Fibroblast of lung (primary cell): ENCODE measurements at regions not wholly inside any gene's neighbourhood (a gene's known extent, or its start where the extent isn't known, plus 50 kb on each side); places are given as distances from the start of the nearest gene placed in this dataset.

Experiments used
- DNase-seq, 2 donors: peaks; one replicate each; pipeline versions ENCODE4 v3.0.0 to v3.0.0-alpha.2; 2010; ENCODE audit warnings: low read depth in 2 of 2
- H2AFZ ChIP-seq: 2 replicates; pipeline ENCODE4 v1.5.1; 2012; ENCODE audit warnings: low read length, control low read depth, inconsistent platforms
- H3K27ac ChIP-seq: 2 replicates; pipeline ENCODE4 v1.5.1; 2011; ENCODE audit warnings: low read length, control low read depth; ENCODE audit not compliant: insufficient read depth
- H3K27me3 ChIP-seq: 2 replicates; pipeline ENCODE4 v1.5.1; 2011; ENCODE audit warnings: mild to moderate bottlenecking, low read length; ENCODE audit not compliant: control insufficient read depth, insufficient read depth
- H3K36me3 ChIP-seq: 2 replicates; pipeline ENCODE4 v1.5.1; 2011; ENCODE audit warnings: low read length; ENCODE audit not compliant: control insufficient read depth, insufficient read depth
- H3K4me1 ChIP-seq: 2 replicates; pipeline ENCODE4 v1.5.1; 2011; ENCODE audit warnings: low read length; ENCODE audit not compliant: control insufficient read depth, insufficient read depth; ENCODE audit errors: extremely low read depth
- H3K4me2 ChIP-seq: 2 replicates; pipeline ENCODE4 v1.5.1; 2011; ENCODE audit warnings: low read length, control low read depth; ENCODE audit not compliant: insufficient read depth; ENCODE audit errors: extremely low read depth
- H3K4me3 ChIP-seq, 4 experiments: fragments of 200-600 bp in 1 of 4; sonication (generic) in 1 of 4; replicated peaks in 1 of 4; 2 replicates each; pipeline ENCODE4 v1.5.1; 2011 to 2016; ENCODE audit warnings: low read length in 4 of 4, low read depth in 3 of 4, mild to moderate bottlenecking in 3 of 4, control low read depth in 2 of 4, inconsistent platforms in 1 of 4, mixed read lengths in 1 of 4; ENCODE audit not compliant: insufficient read depth in 1 of 4; ENCODE audit errors: control extremely low read depth in 1 of 4
- H3K79me2 ChIP-seq: 2 replicates; pipeline ENCODE4 v1.5.1; 2012; ENCODE audit warnings: mild to moderate bottlenecking, low read length, inconsistent platforms; ENCODE audit not compliant: control insufficient read depth, insufficient read depth
- H3K9ac ChIP-seq: 2 replicates; pipeline ENCODE4 v1.5.1; 2011; ENCODE audit warnings: mild to moderate bottlenecking, low read length, control low read depth; ENCODE audit not compliant: insufficient read depth
- H3K9me3 ChIP-seq: 2 replicates; pipeline ENCODE4 v1.5.1; 2012; ENCODE audit warnings: low read depth, low read length; ENCODE audit not compliant: control insufficient read depth, insufficient read depth
- H4K20me1 ChIP-seq: 2 replicates; pipeline ENCODE4 v1.5.1; 2011; ENCODE audit warnings: low read length; ENCODE audit not compliant: control insufficient read depth, insufficient read depth; ENCODE audit errors: extremely low read depth
- CTCF ChIP-seq, 2 donors: IDR thresholded peaks in 1 of 2; conservative IDR thresholded peaks in 1 of 2; 1 replicate in 1 of 2; 2 replicates in 1 of 2; pipeline ENCODE4 v1.5.1; 2011 to 2012; ENCODE audit warnings: low read length in 2 of 2, control low read depth in 1 of 2, inconsistent platforms in 1 of 2, low read depth in 1 of 2, mild to moderate bottlenecking in 1 of 2
- EZH2 ChIP-seq: IDR thresholded peaks from 2 replicates; pipeline ENCODE4 v1.5.1; 2012; ENCODE audit warnings: low read length, control low read depth, mild to moderate bottlenecking; ENCODE audit errors: missing control alignments

GRCh38 chr14:85798856-85799255 is 268.9 kb downstream of the FLRT2 start:
- Histone ChIP-seq H2AFZ (no peak overlapping the region), H3K4me2 (no peak overlapping the region), H3K36me3 (no peaks in the 10 kb centered on the region), H3K9ac (no peak overlapping the region), H4K20me1 (no peaks in the 10 kb centered on the region), H3K27ac (no peak overlapping the region), H3K79me2 (no peaks in the 10 kb centered on the region), H3K9me3 (no peaks in the 10 kb centered on the region), H3K4me1 (no peaks in the 10 kb centered on the region), H3K27me3 (no peaks in the 10 kb centered on the region), H3K4me3 (no peak overlapping the region)
- no peak for DNase-seq
- TF ChIP-seq CTCF (conservative IDR thresholded peaks at IDR 0.05 in 1 of 2, IDR thresholded peaks at IDR 0.05 in 1 of 2; ENCODE audit: low read depth in 1 of 2, low read length in 2 of 2) (no peak), EZH2 (no peak)

GRCh38 chr14:85793533-85793932 is 263.6 kb downstream of the FLRT2 start:
- Histone ChIP-seq H3K27ac (no peak overlapping the region), H3K36me3 (no peaks in the 10 kb centered on the region), H3K9me3 (no peaks in the 10 kb centered on the region), H3K9ac (no peak overlapping the region), H3K4me3 (no peak overlapping the region), H4K20me1 (no peaks in the 10 kb centered on the region), H3K4me2 (no peak overlapping the region), H3K4me1 (no peaks in the 10 kb centered on the region), H3K27me3 (no peaks in the 10 kb centered on the region), H2AFZ (no peak overlapping the region), H3K79me2 (no peaks in the 10 kb centered on the region)
- DNase-seq = no peak
- no peak for TF ChIP-seq EZH2
- no peak for TF ChIP-seq CTCF (conservative IDR thresholded peaks at IDR 0.05 in 1 of 2, IDR thresholded peaks at IDR 0.05 in 1 of 2; ENCODE audit: low read depth in 1 of 2, low read length in 2 of 2)

GRCh38 chr14:85789506-85789905 is 259.6 kb downstream of the FLRT2 start:
- no peaks in the 10 kb centered on the region for H3K4me1 ChIP-seq
- no peaks in the 10 kb centered on the region for H3K79me2 ChIP-seq
- H2AFZ ChIP-seq = no peak overlapping the region
- no peaks in the 10 kb centered on the region for H3K9me3 ChIP-seq
- TF ChIP-seq CTCF (conservative IDR thresholded peaks at IDR 0.05 in 1 of 2, IDR thresholded peaks at IDR 0.05 in 1 of 2; ENCODE audit: low read depth in 1 of 2, low read length in 2 of 2) = no peak
- no peak for TF ChIP-seq EZH2
- no peaks in the 10 kb centered on the region for H3K36me3 ChIP-seq
- H3K4me2 ChIP-seq = no peak overlapping the region
- H3K27ac ChIP-seq = no peak overlapping the region
- DNase-seq = no peak
- H3K4me3 ChIP-seq = no peak overlapping the region
- H4K20me1 ChIP-seq = no peaks in the 10 kb centered on the region
- H3K9ac ChIP-seq = no peak overlapping the region
- H3K27me3 ChIP-seq = no peaks in the 10 kb centered on the region
